IMR-90 (cell line): ENCODE measurements at regions not wholly inside any gene's neighbourhood (a gene's known extent, or its start where the extent isn't known, plus 50 kb on each side); places are given as distances from the start of the nearest gene placed in this dataset.

ENCODE experiments used
- BHLHE40 ChIP-seq: fragments of 150-350 bp; IDR thresholded peaks from 2 replicates; pipeline ENCODE4 v1.6.1; 2016; ENCODE audit warnings: mild to moderate bottlenecking, low read depth, low read length
- CEBPB ChIP-seq: IDR thresholded peaks from 2 replicates; pipeline ENCODE4 v1.6.1; 2012; ENCODE audit warnings: low read depth, low read length, improper control_type of control experiment
- FOS ChIP-seq: fragments of 150-350 bp; IDR thresholded peaks from 2 replicates; pipeline ENCODE4 v1.6.1; 2016; ENCODE audit warnings: low read depth, low read length
- MXI1 ChIP-seq: IDR thresholded peaks from 2 replicates; pipeline ENCODE4 v1.6.1; 2012; ENCODE audit warnings: low read depth, mild to moderate bottlenecking, low read length, moderate library complexity, borderline replicate concordance
- NFE2L2 ChIP-seq: fragments of 150-350 bp; IDR thresholded peaks from 2 replicates; pipeline ENCODE4 v1.6.1; 2016; ENCODE audit warnings: low read depth, mild to moderate bottlenecking, low read length
- POLR2A ChIP-seq: IDR thresholded peaks from 2 replicates; pipeline ENCODE4 v1.6.1; 2012; ENCODE audit warnings: mild to moderate bottlenecking, low read depth, low read length
- RAD21 ChIP-seq: IDR thresholded peaks from 2 replicates; pipeline ENCODE4 v1.6.1; 2012; ENCODE audit warnings: low read length, improper control_type of control experiment
- TF ChIP-seq, protein P1 (sequence below): conservative IDR thresholded peaks from 2 replicates; pipeline ENCODE4 v1.5.1; 2012; ENCODE audit warnings: mild to moderate bottlenecking, low read depth, low read length, improper control_type of control experiment
- TF ChIP-seq, protein P2 (sequence below): fragments of 150-350 bp; IDR thresholded peaks from 2 replicates; pipeline ENCODE4 v1.6.1; 2017; ENCODE audit warnings: mild to moderate bottlenecking, antibody characterized with exemption, low read length, low read depth

- TF ChIP-seq, protein P1, sequence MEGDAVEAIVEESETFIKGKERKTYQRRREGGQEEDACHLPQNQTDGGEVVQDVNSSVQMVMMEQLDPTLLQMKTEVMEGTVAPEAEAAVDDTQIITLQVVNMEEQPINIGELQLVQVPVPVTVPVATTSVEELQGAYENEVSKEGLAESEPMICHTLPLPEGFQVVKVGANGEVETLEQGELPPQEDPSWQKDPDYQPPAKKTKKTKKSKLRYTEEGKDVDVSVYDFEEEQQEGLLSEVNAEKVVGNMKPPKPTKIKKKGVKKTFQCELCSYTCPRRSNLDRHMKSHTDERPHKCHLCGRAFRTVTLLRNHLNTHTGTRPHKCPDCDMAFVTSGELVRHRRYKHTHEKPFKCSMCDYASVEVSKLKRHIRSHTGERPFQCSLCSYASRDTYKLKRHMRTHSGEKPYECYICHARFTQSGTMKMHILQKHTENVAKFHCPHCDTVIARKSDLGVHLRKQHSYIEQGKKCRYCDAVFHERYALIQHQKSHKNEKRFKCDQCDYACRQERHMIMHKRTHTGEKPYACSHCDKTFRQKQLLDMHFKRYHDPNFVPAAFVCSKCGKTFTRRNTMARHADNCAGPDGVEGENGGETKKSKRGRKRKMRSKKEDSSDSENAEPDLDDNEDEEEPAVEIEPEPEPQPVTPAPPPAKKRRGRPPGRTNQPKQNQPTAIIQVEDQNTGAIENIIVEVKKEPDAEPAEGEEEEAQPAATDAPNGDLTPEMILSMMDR = no peak
- TF ChIP-seq BHLHE40 (no peak), CEBPB (no peak), RAD21 (no peak), POLR2A (no peak), MXI1 (no peak), NFE2L2 (no peak), FOS (no peak)
- TF ChIP-seq, protein P2, sequence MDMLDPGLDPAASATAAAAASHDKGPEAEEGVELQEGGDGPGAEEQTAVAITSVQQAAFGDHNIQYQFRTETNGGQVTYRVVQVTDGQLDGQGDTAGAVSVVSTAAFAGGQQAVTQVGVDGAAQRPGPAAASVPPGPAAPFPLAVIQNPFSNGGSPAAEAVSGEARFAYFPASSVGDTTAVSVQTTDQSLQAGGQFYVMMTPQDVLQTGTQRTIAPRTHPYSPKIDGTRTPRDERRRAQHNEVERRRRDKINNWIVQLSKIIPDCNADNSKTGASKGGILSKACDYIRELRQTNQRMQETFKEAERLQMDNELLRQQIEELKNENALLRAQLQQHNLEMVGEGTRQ = no peak
Measured at GRCh38 chr1:34366875-34367624, 190.3 kb downstream of the C1orf94 start.
